Colonic mucosa (tissue), 4 donors: ENCODE measurements at regions not wholly inside any gene's neighbourhood (a gene's known extent, or its start where the extent isn't known, plus 50 kb on each side); places are given as distances from the start of the nearest gene placed in this dataset.

ENCODE experiments used
- DNase-seq: peaks from one replicate; pipeline ENCODE4 v3.0.0-alpha.2; 2020
- H3K27ac ChIP-seq: fragments of 200-600 bp; one replicate; pipeline ENCODE4 v1.8.0; 2021
- H3K27me3 ChIP-seq: fragments of 200-600 bp; one replicate; pipeline ENCODE4 v1.8.0; 2021
- H3K36me3 ChIP-seq: fragments of 200-600 bp; one replicate; pipeline ENCODE4 v1.8.0; 2021
- H3K4me1 ChIP-seq: fragments of 200-600 bp; one replicate; pipeline ENCODE4 v1.8.0; 2021; ENCODE audit warnings: mild to moderate bottlenecking
- H3K4me3 ChIP-seq: fragments of 200-600 bp; one replicate; pipeline ENCODE4 v1.8.0; 2021
- H3K9ac ChIP-seq, 2 donors: one replicate each; pipeline ENCODE4 v1.7.0; 2013; ENCODE audit warnings: control low read depth in 2 of 2, low read depth in 2 of 2, low read length in 2 of 2
- H3K9me3 ChIP-seq: fragments of 200-600 bp; one replicate; pipeline ENCODE4 v1.8.0; 2021
- CTCF ChIP-seq: fragments of 200-600 bp; IDR thresholded peaks from one replicate; pipeline ENCODE4 v1.8.0; 2022; ENCODE audit warnings: antibody characterized with exemption, mild to moderate bottlenecking
- intact Hi-C: fragments of 100-400 bp; cut with DNase I; formaldehyde crosslinking; loops from one replicate; pipeline ENCODE4 v1.14.1; 2022
- donor health status: healthy.
- donor health status: DM: no; HTN: no; CAD: no.
- donor health status: DM: no; HTN: no; CAD: no.

GRCh38 chr6:47138046-47138445 is 95.9 kb upstream of the ADGRF1 start:
- Histone ChIP-seq H3K27ac (no peak overlapping the region), H3K27me3 (no peaks in the 10 kb centered on the region)
- intact Hi-C loops, result no loop called here

GRCh38 chr6:47137073-47137472 is 94.9 kb upstream of the ADGRF1 start:
- no peak for DNase-seq
- no peak overlapping the region for H3K9ac ChIP-seq
- no peaks in the 10 kb centered on the region for H3K27me3 ChIP-seq
- no peak for TF ChIP-seq CTCF
- H3K4me3 ChIP-seq, result no peak overlapping the region
- H3K36me3 ChIP-seq, result no peaks in the 10 kb centered on the region
- H3K4me1 ChIP-seq, result peaks cover 3% of the 10 kb centered on the region
- H3K27ac ChIP-seq, result no peak overlapping the region
- intact Hi-C loops, result no loop called here
- no peaks in the 10 kb centered on the region for H3K9me3 ChIP-seq

More at GRCh38 chr6:47138046-47138445, 95.9 kb upstream of the ADGRF1 start:
- TF ChIP-seq CTCF, result no peak
- no peak for DNase-seq
- H3K4me3 ChIP-seq, result no peak overlapping the region
- H3K9ac ChIP-seq, result no peak overlapping the region
- peaks cover 3% of the 10 kb centered on the region for H3K4me1 ChIP-seq
- H3K9me3 ChIP-seq, result no peaks in the 10 kb centered on the region
- no peaks in the 10 kb centered on the region for H3K36me3 ChIP-seq

- H3K4me3 ChIP-seq, result no peak overlapping the region
- H3K27ac ChIP-seq, result peak overlapping the region; percentile 20
- peaks cover 3% of the 10 kb centered on the region for H3K4me1 ChIP-seq
These were observed 93.6 kb upstream of the ADGRF1 start for GRCh38 chr6:47135772-47136171.

GRCh38 chr6:47134476-47135189 is 92.5 kb upstream of the ADGRF1 start:
- Histone ChIP-seq H3K27ac (peak overlapping the region; percentile 84), H3K9ac (peak overlapping the region in 1 of 2 donors; percentile 38), H3K4me1 (peaks cover 3% of the 10 kb centered on the region), H3K36me3 (no peaks in the 10 kb centered on the region), H3K4me3 (no peak overlapping the region), H3K9me3 (no peaks in the 10 kb centered on the region), H3K27me3 (no peaks in the 10 kb centered on the region)
- intact Hi-C loops, result no loop called here
- no peak for DNase-seq
- TF ChIP-seq CTCF, result no peak

More at GRCh38 chr6:47135772-47136171, 93.6 kb upstream of the ADGRF1 start:
- Histone ChIP-seq H3K9me3 (no peaks in the 10 kb centered on the region), H3K36me3 (no peaks in the 10 kb centered on the region), H3K27me3 (no peaks in the 10 kb centered on the region), H3K9ac (no peak overlapping the region)
- intact Hi-C loops, result no loop called here
- TF ChIP-seq CTCF, result no peak
- DNase-seq, result no peak

GRCh38 chr6:47133230-47134000 is 91.3 kb upstream of the ADGRF1 start:
- H3K27ac ChIP-seq, result peak overlapping the region; percentile 84
- DNase-seq, result no peak
- H3K36me3 ChIP-seq, result no peaks in the 10 kb centered on the region
- H3K9ac ChIP-seq, result peak overlapping the region in 1 of 2 donors; percentile 17
- H3K4me3 ChIP-seq, result no peak overlapping the region
- no peaks in the 10 kb centered on the region for H3K27me3 ChIP-seq
- no peak for TF ChIP-seq CTCF
- intact Hi-C loops, result no loop called here
- H3K9me3 ChIP-seq, result no peaks in the 10 kb centered on the region
- peaks cover 3% of the 10 kb centered on the region for H3K4me1 ChIP-seq
